K562 (cell line): ENCODE measurements at regions not wholly inside any gene's neighbourhood (a gene's known extent, or its start where the extent isn't known, plus 50 kb on each side); places are given as distances from the start of the nearest gene placed in this dataset.

Experiments used
- FOSL1 ChIP-seq: fragments of 200-800 bp; sonication (Bioruptor generic); conservative IDR thresholded peaks from 2 replicates; pipeline ENCODE4 v1.6.1; 2016; ENCODE audit warnings: missing genetic modification characterization, missing compliant biosample characterization
- POLR2AphosphoS2 ChIP-seq: IDR thresholded peaks from 2 replicates; pipeline ENCODE4 v1.6.1; 2012; ENCODE audit warnings: low read length, improper control_type of control experiment
- TF ChIP-seq, protein P1 (sequence below), 2 experiments: IDR thresholded peaks in 1 of 2; conservative IDR thresholded peaks in 1 of 2; 2 replicates each; pipeline ENCODE4 v1.6.1; 2016; ENCODE audit warnings: low read depth in 2 of 2, mild to moderate bottlenecking in 1 of 2, missing compliant biosample characterization in 1 of 2, missing genetic modification characterization in 1 of 2, moderate library complexity in 1 of 2
- TF ChIP-seq, protein P2 (sequence below), 2 experiments: fragments of 450-650 bp in 1 of 2; IDR thresholded peaks; 2 replicates each; pipeline ENCODE4 v1.6.1; 2011 to 2017; ENCODE audit warnings: low read depth in 2 of 2, antibody characterized with exemption in 1 of 2, borderline replicate concordance in 1 of 2, low read length in 1 of 2, mild to moderate bottlenecking in 1 of 2, mixed read lengths in 1 of 2; ENCODE audit not compliant: control insufficient read depth in 1 of 2

GRCh38 chr10:21363731-21364104, 161.8 kb downstream of the SKIDA1 start (continued):
- TF ChIP-seq, protein P1, sequence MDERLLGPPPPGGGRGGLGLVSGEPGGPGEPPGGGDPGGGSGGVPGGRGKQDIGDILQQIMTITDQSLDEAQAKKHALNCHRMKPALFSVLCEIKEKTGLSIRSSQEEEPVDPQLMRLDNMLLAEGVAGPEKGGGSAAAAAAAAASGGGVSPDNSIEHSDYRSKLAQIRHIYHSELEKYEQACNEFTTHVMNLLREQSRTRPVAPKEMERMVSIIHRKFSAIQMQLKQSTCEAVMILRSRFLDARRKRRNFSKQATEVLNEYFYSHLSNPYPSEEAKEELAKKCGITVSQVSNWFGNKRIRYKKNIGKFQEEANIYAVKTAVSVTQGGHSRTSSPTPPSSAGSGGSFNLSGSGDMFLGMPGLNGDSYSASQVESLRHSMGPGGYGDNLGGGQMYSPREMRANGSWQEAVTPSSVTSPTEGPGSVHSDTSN (CRISPR knock-in tag; IDR thresholded peaks at IDR 0.05; ENCODE audit: low read depth), result no peak
- TF ChIP-seq, protein P1 (tag; conservative IDR thresholded peaks at IDR 0.05; ENCODE audit: low read depth), result no peak
- TF ChIP-seq FOSL1 (tag), result no peak
- TF ChIP-seq, protein P2, sequence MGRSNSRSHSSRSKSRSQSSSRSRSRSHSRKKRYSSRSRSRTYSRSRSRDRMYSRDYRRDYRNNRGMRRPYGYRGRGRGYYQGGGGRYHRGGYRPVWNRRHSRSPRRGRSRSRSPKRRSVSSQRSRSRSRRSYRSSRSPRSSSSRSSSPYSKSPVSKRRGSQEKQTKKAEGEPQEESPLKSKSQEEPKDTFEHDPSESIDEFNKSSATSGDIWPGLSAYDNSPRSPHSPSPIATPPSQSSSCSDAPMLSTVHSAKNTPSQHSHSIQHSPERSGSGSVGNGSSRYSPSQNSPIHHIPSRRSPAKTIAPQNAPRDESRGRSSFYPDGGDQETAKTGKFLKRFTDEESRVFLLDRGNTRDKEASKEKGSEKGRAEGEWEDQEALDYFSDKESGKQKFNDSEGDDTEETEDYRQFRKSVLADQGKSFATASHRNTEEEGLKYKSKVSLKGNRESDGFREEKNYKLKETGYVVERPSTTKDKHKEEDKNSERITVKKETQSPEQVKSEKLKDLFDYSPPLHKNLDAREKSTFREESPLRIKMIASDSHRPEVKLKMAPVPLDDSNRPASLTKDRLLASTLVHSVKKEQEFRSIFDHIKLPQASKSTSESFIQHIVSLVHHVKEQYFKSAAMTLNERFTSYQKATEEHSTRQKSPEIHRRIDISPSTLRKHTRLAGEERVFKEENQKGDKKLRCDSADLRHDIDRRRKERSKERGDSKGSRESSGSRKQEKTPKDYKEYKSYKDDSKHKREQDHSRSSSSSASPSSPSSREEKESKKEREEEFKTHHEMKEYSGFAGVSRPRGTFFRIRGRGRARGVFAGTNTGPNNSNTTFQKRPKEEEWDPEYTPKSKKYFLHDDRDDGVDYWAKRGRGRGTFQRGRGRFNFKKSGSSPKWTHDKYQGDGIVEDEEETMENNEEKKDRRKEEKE (IDR thresholded peaks at IDR 0.05; ENCODE audit: borderline replicate concordance in 1 of 2, control insufficient read depth in 1 of 2, low read depth in 2 of 2, low read length in 1 of 2), result no peak
- no peak for TF ChIP-seq POLR2AphosphoS2
